ENCODE measurements at regions not wholly inside any gene's neighbourhood (a gene's known extent, or its start where the extent isn't known, plus 50 kb on each side); places are given as distances from the start of the nearest gene placed in this dataset.

GRCh38 chr13:59337070-59337469 is 826.7 kb downstream of the DIAPH3 start:
- DNase-seq (ENCODE audit: low spot score in 2 of 2) = no peak
- Histone ChIP-seq H3K4me3 (no peak overlapping the region), H3K27ac (no peak overlapping the region), H3K36me3 (no peaks in the 10 kb centered on the region), H3K4me1 (no peaks in the 10 kb centered on the region), H3K9me3 (no peaks in the 10 kb centered on the region), H3K27me3 (no peaks in the 10 kb centered on the region)
- TF ChIP-seq CTCF (IDR thresholded peaks at IDR 0.05) = no peak
- no peak for TF ChIP-seq EP300 (IDR thresholded peaks at IDR 0.05)
- no peak for TF ChIP-seq POLR2A (IDR thresholded peaks at IDR 0.05)
- 28 to 35% methylated on average over 4 of the region's 4 CpGs for WGBS, 2 donors

DNA sequence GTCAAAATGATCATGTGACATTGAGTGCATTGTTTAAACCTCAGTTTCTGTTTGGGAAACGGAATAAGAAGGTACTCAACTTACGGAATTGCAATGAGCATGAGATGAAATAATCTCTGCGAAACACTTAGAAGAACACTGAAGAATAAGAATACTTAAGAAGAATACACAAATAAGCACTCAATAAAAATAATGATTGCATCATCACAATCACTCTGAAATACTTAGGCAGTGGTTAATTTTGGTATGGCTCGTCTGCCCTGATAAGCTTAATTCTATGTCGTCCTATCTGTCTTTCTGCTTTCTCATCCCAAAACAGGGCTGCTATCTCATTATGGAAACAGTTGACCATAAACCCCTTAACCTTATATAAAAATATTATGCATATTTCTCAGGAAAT is 823.6 kb downstream of the DIAPH3 start:
- Histone ChIP-seq H3K27me3 (no peaks in the 10 kb centered on the region), H3K9me3 (peaks cover 0 to 2% (median 0%) of the 10 kb centered on the region in 4 donors), H3K4me3 (no peak overlapping the region), H3K27ac (no peak overlapping the region), H3K36me3 (no peaks in the 10 kb centered on the region), H3K4me1 (no peaks in the 10 kb centered on the region)
- no peak for DNase-seq (ENCODE audit: low spot score in 2 of 2)
- no peak for TF ChIP-seq CTCF (IDR thresholded peaks at IDR 0.05)
- no peak for TF ChIP-seq POLR2A (IDR thresholded peaks at IDR 0.05)
- TF ChIP-seq EP300 (IDR thresholded peaks at IDR 0.05) = no peak
- 90 to 91% methylated on average over 5 of the region's 5 CpGs for WGBS, 2 donors

DNA sequence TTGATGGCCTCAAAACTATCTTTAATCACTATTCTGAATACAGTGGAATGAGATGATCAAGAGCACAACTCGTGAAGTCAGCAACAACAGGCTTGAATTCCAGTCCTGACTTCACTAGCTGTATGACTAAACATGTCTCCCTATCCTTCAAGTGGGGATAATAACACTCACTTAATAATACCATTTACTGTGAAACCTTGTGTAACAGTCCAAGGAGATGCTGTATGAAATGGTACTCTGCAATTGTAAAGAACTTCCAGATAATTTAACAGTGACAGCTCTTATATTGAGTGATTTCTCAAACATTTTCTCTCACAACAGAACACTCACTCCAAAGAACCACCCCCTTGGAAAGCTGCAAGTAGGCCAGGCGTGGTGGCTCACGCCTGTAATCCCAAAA is 823.1 kb downstream of the DIAPH3 start:
- TF ChIP-seq CTCF (IDR thresholded peaks at IDR 0.05) (no peak), POLR2A (IDR thresholded peaks at IDR 0.05) (no peak), EP300 (IDR thresholded peaks at IDR 0.05) (no peak)

GRCh38 chr13:59342400-59342799 is 821.3 kb downstream of the DIAPH3 start:
- DNase-seq (ENCODE audit: low spot score in 2 of 2) = no peak
- peaks cover 0 to 2% (median 0%) of the 10 kb centered on the region in 4 donors for H3K9me3 ChIP-seq
- H3K27me3 ChIP-seq = no peaks in the 10 kb centered on the region
- no peaks in the 10 kb centered on the region for H3K4me1 ChIP-seq
- WGBS, 2 donors = 70 to 79% methylated on average over 5 of the region's 5 CpGs
- H3K27ac ChIP-seq = no peak overlapping the region
- no peak overlapping the region for H3K4me3 ChIP-seq
- no peaks in the 10 kb centered on the region for H3K36me3 ChIP-seq
- TF ChIP-seq POLR2A (IDR thresholded peaks at IDR 0.05) (no peak), EP300 (IDR thresholded peaks at IDR 0.05) (no peak), CTCF (IDR thresholded peaks at IDR 0.05) (no peak)

More for the DNA sequence above, 823.1 kb downstream of the DIAPH3 start:
- peaks cover 0 to 2% (median 0%) of the 10 kb centered on the region in 4 donors for H3K9me3 ChIP-seq
- H3K27ac ChIP-seq = no peak overlapping the region
- no peaks in the 10 kb centered on the region for H3K27me3 ChIP-seq
- WGBS, 2 donors = 59 to 72% methylated on average over 3 of the region's 3 CpGs
- H3K4me1 ChIP-seq = no peaks in the 10 kb centered on the region
- H3K36me3 ChIP-seq = no peaks in the 10 kb centered on the region
- H3K4me3 ChIP-seq = no peak overlapping the region
- no peak for DNase-seq (ENCODE audit: low spot score in 2 of 2)

DNA sequence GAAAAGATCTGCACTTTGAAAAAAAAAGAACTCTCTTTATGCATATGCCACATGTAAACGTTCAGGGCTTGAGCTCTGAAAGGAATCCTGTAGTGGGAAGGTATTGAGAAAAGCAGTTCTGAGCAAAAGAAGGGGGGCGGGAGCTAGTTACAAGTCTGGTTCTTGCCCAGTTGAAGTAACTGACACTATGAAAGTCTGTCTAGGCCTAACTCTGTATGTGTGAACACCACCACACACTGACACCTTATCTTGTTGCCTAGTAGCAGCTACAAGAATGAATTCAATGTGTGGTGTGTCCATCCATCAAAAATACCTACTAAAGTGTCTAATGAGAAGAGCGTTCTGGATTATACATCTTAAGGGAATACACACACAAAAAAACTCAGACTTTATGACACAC is 820.6 kb downstream of the DIAPH3 start:
- no peak overlapping the region for H3K27ac ChIP-seq
- 67 to 70% methylated on average over 3 of the region's 3 CpGs for WGBS, 2 donors
- TF ChIP-seq CTCF (IDR thresholded peaks at IDR 0.05) (no peak), EP300 (IDR thresholded peaks at IDR 0.05) (no peak), POLR2A (IDR thresholded peaks at IDR 0.05) (no peak)

More for the DNA sequence above, 820.6 kb downstream of the DIAPH3 start:
- Histone ChIP-seq H3K4me3 (no peak overlapping the region), H3K4me1 (no peaks in the 10 kb centered on the region), H3K9me3 (peaks cover 0 to 2% (median 0%) of the 10 kb centered on the region in 4 donors), H3K36me3 (no peaks in the 10 kb centered on the region), H3K27me3 (no peaks in the 10 kb centered on the region)
- DNase-seq (ENCODE audit: low spot score in 2 of 2) = no peak

All from tibial nerve (tissue), 4 donors.